Right hindlimb (tissue), 1 donor: ENCODE measurements at regions not wholly inside any gene's neighbourhood (a gene's known extent, or its start where the extent isn't known, plus 50 kb on each side); places are given as distances from the start of the nearest gene placed in this dataset.

Source experiments
- DNase-seq: peaks from one replicate; pipeline ENCODE4 v3.0.0-alpha.2; 2018

DNA sequence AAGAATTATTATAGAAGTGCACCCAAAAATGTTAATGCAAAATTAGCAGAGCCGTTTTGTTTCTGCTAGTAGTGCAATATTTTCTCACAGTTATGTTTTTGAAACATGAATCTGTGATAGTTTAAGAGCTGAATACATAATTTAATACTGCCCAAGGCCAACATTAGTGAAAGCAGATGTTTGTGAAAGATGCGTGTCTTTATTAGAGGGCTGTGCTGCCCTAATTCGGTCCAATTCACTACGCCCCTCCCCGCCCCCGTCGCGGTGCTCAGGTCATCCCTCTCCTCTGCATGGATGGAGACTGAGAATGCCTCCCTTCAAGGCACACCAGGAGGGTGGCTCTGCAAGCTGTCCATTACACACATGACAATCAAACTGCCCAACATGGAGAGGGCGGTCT lies 172.0 kb downstream of the TEX36 start:
- no peak for DNase-seq

DNA sequence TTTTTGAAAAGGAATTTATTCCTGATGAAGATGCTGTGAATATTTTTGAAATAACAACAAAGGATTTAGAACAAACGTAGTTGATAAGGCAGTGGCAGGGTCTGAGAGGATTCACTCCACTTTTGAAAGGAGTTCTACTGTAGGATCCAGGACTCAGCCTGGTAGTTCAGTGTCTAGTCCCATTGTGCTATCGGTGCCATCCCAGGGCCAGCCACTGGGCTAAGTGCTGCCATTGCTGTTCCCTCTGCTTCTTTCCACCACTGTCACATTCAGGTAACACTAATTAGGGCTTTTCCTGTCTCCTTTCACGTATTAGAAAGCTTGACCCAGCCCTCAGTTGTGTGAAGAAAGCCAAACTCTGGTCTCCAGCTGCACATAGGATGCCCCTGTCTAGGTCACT lies 177.3 kb downstream of the TEX36 start:
- DNase-seq: no peak

DNA sequence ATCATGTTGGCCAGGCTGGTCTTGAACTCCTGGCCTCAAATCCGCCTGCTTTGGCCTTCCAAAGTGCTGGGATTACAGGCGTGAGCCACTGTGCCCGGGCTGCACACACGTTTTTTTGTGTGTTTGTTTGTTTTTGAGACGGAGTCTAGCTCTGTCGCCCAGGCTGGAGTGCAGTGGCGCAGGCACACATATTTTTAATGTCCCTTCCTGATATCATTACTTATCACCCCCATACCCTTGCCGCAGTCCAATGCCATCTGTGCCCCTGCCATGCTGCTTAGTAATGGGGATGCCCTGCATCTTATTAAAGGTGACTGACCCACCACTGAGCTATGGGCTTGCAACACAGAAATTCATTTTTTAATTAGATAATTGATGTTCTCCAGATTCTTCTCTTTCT lies 180.7 kb downstream of the TEX36 start:
- DNase-seq: no peak

DNA sequence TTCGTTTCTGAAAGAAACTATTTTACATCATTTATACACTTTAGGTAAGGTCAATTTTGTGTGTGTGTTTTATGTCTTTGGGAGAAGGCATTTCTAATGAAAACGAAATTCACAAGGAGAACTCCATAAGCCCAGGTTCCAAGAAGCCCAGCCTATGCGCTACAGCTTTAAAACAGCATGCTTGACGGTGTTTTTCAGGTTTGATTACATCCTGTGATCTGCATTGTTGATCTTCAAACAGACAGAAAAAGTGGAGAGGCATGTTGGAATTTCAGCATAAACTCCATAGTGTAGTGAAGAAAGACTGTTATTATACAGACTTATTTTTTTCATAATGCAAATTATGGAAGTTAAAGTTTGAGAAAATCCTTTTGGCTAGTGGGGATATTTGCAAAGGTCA lies 187.6 kb downstream of the TEX36 start:
- no peak for DNase-seq

DNA sequence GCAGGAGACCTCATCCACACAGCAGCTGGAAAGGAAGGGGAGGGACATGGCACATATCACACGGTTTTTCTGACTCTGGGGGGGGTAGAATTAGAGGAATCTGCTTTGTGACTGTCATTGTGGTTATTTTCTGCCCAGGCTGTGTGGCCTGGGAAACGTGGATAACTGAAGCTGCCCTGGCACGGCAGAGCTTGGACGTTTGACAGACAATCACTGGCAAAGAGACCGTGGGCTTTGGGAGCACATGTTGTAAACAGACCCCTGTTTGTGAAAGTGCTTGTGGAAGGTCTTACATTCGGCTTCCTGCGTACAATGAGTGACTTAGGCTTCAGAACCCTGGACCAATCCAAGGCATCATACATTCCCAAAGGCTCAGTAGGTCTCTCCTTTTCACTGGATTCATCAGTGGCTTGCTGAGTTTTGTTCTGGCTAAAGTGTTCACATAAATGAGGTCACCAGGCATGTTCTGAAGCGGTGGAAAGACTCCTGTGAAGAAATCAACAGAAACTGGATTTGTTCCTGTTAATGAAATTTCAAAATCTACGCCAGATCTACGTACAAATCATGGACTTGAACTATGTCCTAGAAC lies 188.2 kb downstream of the TEX36 start:
- no peak for DNase-seq

DNA sequence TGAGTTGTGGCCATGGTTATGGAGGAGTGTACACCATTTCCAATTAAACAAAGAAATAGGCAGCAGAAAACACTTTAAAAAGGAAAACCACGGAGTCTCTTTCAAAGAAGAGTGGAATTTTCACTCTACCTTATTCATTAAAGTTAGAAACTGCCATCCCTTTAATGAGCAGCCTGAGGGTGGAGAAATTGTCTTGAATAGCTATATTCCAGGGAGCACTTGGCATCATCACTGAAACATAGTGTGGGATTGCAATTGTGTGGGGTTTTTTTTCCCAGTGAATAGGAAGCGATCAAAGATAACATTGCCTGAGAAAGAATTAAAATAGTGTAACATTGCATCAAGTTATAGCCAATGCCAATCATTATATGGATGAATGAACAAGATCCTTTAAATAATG lies 191.6 kb downstream of the TEX36 start:
- DNase-seq: no peak

DNA sequence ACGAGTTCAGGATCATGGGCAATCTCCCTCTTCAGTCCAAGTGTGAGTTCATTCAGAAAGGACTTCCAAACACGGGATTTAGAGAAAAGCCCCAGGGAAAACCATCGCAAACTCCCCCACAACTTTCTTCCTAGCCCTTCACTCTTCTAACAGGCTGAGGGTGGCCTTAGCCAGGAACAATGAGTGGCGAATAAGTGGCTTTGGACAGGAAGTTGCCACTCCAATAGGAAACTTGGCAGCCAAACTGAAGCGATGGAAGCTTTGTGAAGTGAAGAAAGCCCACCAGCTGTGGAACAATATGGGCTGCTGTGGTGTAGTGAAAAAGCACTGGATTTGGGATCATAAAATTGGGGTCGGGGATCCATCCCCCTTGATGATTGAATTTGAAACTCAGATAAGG lies 193.2 kb downstream of the TEX36 start:
- DNase-seq: no peak

DNA sequence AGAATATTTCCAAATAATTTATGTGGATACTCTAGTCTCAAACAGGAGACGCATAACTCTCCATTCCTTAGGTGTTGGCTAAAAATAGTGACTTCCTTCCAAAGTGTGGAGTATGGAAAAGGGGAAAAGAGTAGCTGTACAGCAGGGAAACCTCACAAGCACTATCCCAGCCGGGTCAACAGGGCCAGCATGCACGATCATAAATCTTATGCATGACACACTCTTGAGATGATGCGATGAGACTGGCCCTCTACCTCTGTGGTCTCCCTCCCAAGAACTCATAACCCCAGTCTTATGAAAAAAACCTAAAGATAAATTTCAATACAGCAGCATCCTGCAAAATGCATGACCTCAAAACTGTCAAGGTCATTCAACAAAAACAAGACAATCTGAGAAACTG lies 197.3 kb downstream of the TEX36 start:
- DNase-seq: no peak

DNA sequence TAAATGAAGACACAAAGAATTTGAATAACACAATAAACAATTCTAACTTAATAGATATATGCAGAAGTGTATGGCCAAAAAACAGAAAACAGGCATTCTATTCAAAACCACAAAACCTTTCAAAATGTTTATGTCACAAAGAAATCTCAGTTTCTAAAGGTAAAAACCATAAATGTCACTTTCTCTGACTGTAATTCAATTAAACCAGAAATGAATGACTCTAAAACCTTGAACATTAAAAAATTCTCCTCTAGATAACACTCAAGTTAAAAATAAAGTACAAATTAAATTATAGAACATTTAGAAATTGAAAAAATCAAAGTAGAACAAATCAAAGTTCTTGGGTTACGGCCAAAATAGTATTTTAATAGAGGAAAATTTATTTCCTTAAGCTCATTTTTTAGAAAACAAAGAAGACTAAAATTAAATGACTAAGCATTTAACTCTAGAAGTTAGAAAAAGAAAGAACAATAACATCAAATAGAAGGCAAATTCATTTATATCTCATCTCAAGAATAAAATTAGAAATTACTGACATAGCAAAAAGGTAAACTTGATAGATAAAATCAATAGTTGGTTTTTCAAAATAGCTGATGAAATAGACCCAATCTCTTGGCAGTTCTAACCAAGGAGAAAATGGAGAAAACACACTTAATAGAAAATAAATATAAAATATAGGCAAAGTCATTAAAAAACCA lies 198.8 kb downstream of the TEX36 start:
- no peak for DNase-seq

DNA sequence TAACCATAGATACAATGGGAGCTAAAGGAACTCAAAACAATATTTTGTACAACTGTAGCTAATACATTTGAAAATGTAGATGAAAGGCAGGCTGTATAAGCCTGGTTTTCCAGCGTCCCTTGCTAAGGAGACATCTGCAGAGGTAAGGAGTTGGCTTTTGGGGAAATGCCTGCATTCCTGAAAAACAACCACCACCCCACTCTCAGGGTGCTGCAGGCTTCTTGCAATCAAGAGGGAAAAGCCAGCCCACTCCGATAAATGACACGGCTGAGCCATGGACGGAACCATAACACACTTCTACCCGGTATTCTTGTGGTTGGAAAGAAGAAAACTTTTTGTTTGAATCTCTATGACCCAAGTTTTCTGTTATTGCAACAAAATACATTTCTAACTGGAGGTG lies 200.3 kb downstream of the TEX36 start:
- no peak for DNase-seq

DNA sequence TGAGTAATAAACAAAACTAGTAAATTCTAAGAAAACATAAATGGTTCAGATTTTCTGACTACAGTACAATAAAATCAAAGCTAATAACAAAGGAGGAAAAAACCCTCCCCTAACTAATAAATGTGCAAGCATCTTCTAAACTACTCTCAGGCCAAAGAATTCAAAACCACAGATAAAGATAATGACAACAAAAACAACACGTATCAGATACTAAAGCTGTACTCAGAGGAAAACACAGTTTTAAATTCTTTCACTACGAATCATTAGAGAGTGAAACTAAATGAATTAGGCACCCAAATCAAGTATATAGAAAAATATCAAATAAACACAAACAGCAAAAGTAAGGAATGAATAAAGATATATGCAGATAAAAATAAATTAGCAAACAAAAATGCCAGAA lies 200.9 kb downstream of the TEX36 start:
- DNase-seq: no peak

DNA sequence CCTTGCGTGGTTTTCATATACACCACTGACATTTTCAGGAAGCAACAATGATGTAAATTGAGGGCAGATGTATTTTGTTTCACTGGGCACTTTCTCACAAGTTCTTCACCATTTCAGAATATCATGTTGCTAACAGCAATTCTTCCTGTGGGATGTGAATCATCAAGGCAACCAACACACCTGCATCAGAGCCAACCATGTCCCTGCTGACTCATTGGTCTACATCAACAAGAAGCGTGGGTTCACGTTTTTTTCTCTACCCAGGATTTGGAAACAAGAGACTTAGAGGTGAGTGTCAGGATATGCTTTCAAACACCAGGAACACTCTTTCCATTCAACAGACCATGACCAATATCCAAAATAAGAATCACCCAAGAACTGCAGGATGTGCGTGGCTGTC lies 203.9 kb downstream of the TEX36 start:
- DNase-seq: no peak

DNA sequence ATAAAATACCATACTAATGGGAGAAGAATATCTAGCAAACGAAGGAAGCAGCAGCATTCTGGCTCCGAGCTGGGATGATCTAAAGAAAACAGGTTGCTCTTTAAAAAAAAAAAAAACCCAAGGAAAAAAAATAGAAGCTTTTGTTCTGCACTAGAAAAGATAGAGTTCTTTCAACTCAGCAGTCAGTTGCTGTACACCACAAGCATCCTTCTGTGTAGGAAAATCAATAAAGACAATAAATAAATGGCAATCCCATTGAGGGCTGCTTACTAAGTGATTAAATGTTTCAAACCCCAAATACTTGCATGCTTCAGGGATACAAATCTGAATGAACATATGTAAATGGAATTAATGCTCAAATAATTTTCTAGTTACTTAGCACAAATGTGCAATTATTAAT lies 207.1 kb downstream of the TEX36 start:
- no peak for DNase-seq

DNA sequence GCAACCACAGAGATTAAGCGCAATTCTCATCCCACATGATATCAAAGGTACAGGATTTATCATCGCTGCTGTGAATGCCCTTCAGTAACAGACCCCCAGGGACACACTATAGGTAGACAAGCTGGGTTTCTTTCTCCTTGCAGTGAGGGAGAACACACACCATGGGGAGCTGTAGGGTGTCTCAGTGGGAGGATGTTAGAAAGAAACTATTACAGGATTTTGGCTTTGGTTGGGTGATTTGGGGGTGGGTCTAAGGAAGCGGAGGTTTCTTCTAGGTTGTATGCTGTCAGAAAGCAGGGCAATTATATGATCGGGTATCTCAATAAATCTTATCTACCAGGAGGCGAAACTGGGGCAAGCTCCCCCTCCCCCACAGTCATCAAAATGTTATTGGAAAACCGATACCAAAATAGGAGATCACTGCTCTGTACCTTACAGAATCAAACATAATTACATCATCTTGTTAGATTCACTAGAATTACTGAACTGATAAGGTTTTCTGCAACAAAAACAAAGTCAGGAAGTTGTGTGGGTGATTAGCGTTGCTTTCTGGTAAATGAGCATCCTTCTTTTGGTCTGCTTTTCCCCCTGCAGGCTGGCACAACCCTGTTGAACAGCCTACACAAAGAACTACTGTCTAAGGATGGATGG lies 209.7 kb downstream of the TEX36 start:
- no peak for DNase-seq

DNA sequence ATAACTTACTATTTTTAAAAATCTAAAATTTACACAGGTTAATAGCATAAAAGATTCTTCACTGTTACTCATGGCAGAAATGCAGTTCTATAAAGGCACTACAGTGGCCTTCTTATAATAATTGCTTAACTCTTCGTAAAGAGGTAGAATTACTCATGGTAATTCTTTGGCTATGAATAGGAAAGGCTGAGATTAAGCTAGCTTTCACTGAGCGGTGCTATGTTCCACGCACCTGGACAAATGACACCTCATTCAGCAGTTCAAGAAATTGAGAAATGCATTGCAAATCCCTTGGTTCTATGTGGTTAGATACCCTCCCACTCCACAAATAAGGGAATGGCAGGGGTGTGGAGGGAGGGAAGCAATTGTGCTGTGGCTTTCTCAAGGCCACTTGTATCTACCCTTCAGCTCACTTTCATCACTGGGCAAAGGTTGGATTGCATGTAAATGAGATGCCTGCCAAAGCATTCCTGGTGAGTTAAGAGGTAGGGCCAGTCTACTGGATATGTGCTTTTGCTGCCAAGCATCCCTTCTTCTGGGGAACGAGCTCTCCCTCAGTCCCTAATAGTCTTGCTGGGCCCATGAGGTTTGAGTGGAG lies 210.9 kb downstream of the TEX36 start:
- no peak for DNase-seq

DNA sequence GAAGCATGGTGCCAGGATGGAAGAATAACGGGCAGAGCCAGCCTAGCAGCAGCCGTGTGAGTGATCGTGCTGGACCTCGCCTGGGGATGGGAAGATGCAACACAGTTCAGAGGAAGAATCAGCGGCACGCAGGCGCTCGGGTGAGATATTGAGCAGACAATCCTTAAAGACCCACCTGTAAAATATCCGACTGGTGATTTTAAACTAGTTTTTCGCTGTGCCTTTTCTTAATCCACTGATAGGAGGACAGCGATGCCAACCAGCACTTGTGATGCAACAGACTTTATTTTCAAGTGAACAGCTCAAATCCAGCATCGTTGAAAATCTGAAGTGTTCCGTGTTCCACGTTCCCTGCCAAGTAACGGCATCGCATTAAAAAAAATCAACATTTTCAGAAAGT lies 214.7 kb downstream of the TEX36 start:
- no peak for DNase-seq

DNA sequence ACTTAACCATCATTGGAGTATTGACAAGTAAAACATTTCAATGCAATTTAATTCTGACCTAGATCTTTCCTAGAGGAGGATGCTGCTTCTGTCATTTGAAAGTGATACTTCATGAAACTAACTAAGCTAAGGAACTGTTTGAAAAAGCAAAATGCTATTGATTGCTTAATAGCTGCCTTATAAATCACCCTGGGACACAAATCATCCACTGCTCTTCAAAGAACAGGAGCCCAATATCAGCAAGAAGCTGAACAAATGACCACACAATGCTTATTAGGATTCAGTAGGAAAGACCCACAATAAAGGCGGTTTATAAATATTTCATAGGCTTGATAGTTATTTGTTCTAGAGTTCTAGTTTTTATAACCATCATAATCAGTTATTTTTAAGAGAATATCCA lies 216.3 kb downstream of the TEX36 start:
- DNase-seq: no peak

DNA sequence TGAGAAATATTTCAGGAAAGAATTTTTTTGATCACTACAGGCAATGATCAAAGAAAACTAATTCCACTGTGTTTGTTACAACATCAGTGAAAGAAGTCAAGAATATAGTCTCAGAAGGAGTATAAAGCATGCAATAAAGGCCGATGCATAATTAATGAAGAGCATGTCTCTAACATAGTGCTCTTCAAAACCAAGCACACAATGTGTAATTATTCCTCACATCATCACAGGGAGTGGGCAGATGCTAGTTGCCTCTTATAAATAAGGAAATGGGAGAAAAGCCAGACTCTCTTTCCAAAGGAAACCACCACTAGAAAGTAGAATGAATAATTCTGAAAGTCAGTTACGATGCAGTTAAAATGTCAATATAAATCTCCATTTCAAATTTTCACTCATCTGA lies 220.1 kb downstream of the TEX36 start:
- no peak for DNase-seq

DNA sequence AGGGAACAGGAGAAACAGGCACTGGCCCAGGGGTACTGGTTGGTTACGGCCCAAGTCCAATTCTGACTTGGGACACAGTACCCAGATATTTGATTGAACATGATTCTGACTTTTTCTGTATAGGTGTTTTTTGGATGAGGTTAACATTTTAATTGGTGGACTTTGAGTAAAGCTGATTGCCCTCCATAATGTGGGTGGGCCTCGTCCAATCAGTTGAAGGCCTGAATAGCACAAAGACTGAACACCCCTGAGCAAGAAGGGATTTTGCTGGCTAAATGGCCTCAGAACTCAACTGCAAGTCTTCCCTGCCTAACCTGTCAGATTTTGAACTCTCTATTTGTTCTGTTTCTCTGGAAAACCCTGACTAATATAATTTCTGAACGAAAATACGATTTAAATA lies 222.6 kb downstream of the TEX36 start:
- no peak for DNase-seq

DNA sequence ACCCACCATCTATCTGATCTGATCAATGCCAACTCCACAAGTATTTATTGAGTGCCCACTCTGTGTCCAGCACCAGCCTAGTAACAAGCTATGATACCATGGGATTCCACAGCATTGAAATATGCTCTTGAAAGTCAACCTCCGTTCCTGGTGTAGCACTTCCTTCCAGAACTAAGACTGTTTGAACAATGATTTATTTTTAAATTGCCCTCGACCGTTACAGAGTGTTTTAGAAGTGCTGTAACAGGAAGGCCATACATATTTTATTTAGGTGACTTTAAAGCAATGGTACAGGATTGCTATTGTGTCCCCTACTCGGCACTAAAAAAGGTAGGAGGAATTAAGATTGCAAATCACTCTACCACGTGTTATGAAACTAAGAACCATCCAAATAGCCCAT lies 225.6 kb downstream of the TEX36 start:
- no peak for DNase-seq

DNA sequence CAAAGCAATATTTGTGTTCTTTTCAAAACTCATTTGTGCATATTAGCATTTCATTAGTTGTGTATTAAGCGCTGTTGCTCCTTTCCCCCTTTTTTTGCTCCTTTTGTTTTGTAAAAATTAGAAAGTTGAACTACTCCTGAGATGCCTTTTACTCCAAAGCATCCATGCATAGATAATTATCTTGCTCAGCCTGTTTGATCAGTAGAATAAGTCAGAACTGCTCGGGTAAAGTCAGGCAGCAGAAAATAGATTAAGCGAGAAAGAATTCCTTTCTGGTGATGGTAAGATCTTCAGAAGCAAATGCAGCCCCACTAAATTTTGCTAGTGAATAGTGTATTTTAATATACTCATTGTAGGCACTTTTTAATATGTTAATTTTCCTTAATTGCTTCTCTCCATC lies 227.1 kb downstream of the TEX36 start:
- no peak for DNase-seq

DNA sequence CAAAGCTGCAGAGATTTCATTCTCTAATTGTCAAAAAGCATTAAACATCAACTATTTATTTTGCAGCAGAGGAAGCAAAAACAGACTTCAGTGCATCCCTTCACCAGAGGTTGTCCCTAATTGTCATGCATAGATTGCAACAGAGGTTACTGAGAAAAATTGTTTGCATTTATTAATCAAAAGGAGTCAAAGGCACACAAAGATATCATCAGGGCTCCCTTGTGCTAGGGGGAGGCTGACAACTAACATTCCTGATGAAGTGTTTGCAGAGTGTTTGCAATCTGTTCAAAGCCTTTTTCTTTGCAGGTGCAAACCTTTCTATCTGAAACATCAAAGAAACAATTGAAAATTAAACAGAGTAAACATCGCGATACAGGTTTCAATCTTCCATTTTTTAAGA lies 227.5 kb downstream of the TEX36 start:
- no peak for DNase-seq

DNA sequence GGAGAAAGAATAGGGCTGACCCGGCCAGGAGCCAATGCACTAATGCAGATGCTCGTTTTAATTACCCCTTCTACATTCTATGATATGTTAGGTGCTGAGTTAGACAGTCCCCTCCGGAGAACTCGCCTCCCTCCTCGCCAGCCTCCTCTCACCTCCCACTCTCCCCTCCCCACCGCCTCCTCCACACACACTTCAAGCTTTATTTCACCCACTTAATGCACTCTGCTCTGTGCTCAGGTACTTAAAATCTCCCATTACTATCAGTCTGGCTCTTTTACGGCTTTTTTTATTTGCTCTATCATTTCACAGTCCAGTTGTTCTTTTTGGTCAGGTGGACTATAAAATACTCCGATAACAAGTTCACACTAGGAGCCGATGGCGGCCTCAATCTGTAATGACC lies 231.6 kb downstream of the TEX36 start:
- DNase-seq: no peak

DNA sequence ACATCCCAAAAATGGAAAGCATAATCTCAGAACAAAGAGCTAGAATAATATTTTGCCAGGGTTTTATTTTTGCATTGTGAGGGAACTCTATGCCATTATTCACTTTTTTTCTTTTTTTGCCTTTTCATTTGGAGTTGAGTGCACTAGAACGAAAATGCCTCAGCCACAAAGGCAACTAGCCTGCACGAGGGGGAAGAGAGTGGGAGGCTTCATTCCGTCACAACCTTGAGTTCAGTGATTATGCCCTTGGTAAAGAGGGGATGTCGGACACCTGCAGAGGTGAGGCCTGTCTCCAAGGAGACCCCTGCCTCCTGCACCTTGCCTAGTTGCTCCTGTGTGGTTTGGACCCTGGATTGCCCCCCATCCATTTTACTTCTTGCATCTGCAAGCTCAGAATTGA lies 232.7 kb downstream of the TEX36 start:
- DNase-seq: no peak
